ENCODE measurements at regions not wholly inside any gene's neighbourhood (a gene's known extent, or its start where the extent isn't known, plus 50 kb on each side); places are given as distances from the start of the nearest gene placed in this dataset.
"Not testable (repeated sequence)": the region's sequence is repeated elsewhere in the genome, so short reads cannot be mapped to it uniquely, and the experiment has no call there.

DNA sequence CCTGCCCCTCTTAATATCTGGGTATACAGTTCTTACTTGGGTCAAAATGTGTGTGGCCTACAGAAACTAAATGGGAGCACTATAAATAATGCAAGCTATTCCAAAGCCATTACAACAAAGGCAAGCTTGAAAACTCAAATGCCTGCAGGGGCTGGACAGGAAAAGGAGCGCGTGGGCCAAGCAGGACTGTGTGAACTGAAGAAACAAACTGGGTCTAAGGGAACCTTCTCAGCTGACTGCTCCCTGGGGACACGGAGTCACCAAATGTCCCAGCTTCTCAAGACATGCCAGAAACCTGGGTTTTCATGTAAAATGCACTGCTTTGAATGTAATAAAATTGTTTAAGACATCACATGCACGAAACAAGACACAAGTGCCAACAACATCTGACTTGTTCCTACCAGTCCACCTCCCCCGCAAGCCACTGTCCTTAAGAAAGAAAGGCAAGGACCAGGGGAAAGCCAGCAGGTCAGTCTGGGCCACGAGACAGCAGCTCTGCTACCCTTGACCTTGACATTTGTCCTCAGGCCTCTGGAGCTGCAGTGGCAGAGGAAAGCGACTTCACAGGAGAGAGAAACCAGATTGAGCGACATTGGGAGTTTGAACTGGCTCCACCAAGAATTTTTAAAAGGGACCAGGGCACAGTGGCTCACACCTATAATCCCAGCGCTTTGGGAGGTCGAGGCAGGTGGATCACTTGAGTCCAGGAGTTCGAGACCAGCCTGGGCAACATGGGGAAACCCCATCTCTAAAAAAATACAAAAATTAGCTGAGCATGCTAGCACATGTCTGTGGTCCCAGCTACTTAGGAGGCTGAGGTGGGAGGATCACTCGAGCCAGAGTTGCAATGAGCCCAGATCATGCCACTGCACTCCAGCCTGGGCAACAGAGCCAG is 89.7 kb upstream of the SH3BP4 start:
- no peak for DNase-seq

- not testable (repeated sequence) for DNase-seq
Observed at GRCh38 chr2:234859330-234859872, 92.4 kb upstream of the SH3BP4 start.

DNA sequence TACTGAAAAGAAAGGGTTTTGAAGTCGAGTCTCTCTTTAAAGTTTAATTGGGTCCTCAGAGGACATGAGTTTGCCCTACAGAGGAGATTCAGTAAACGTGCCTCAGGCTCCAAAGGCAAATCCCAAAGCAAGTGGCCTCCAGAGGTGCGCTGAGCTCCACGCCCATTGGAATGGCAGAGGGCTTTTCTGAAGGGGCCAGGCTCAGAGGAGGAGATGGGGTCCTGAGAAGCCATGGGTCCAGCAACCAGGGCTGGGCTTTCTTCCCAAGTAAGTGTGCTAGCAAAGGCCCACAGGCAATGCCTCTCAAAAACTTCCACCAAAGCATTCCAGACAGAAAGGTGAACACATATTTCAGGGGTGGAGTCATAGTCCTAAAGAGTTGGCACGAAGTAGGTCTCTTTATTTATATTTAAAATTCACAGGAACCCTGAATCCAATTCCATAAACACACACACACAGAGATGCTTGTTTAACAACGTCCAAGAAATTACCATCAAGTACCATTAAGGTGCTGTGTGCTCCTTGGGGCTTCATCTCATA is 93.0 kb upstream of the SH3BP4 start:
- DNase-seq: no peak

DNA sequence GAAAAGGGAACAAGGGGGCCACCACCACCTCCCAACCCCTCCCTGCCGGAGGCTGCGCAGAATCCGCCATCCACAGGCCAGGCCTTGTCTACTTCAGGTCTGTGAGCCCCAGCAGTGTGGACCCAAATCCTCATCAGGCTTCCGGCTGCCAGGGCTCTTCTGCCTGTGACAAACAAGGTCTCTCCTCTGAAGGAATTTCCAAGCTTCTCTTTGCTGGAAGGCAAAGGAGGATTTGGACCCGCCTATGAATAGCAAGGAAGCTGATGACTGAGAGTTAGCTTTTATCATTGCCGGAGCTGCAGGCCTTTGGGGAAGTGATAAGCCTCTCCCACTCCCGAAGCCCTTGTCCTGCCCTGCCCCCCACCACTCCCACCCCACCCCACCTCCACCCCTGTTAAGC is 93.7 kb upstream of the SH3BP4 start:
- no peak for DNase-seq

- no peak for DNase-seq
Observed at GRCh38 chr2:234853729-234854128, 98.1 kb upstream of the SH3BP4 start.

- no peak for DNase-seq
Observed at GRCh38 chr2:234852941-234853340, 98.9 kb upstream of the SH3BP4 start.

DNA sequence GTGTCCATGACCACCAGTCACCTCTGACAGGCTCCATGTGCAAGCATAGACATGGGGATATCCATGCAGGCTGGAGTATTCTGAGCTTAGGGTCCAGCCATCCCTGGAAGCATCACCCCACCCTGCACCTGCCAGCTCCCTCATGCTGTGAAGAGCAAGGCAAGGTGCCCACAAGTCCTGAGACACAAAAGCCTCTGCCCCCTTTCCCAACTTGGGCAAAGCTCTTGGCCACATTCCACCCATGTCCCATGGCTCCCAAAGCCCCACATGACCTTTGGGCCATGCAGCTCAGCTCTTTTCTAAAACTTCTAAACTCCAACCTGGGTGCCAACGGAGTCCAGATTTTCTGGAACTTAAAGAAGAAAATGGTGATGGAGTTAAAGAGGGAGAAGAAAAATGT is 99.8 kb upstream of the SH3BP4 start:
- no peak for DNase-seq

DNA sequence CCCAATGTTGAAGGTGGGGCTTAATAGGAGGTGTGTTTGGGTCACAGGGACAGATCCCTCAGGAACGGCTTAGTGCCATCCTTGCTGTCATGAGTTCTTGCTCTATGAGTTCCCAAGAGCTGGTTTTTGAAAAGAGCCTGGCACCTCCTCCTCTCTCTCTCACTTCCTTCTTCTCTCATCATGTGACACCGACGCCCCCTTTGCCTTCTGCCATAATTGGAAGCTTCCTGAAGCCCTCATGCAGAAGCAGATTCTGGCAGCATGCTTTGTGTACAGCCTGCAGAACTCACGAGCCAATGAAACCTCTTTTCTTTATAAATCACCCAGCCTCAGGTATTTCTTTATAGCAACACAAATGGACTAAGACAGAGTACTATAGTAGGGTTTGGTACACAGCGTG is 100.4 kb upstream of the SH3BP4 start:
- DNase-seq: no peak

GRCh38 chr2:234850818-234851217 is 101.0 kb upstream of the SH3BP4 start:
- DNase-seq: no peak

- DNase-seq: no peak
Observed at GRCh38 chr2:234849678-234850077, 102.1 kb upstream of the SH3BP4 start.

- DNase-seq: peak; percentile 31
Observed at GRCh38 chr2:234848578-234848977, 103.2 kb upstream of the SH3BP4 start.

- DNase-seq: no peak
Observed at GRCh38 chr2:234847639-234848038, 104.2 kb upstream of the SH3BP4 start.

DNA sequence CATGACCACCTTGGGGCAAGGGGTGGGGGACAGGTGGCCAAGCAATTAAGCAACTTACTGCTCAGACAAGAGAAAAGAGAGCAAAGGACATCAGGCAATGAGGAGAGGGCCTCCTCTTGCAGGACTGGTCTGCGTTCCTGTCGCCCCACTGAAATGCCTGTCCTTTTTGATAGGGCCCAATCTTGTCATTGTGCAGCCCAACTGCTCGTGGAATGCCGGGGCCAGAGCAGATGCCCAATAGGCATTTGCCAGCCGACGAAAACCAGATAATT is 104.5 kb upstream of the SH3BP4 start:
- DNase-seq: no peak

DNA sequence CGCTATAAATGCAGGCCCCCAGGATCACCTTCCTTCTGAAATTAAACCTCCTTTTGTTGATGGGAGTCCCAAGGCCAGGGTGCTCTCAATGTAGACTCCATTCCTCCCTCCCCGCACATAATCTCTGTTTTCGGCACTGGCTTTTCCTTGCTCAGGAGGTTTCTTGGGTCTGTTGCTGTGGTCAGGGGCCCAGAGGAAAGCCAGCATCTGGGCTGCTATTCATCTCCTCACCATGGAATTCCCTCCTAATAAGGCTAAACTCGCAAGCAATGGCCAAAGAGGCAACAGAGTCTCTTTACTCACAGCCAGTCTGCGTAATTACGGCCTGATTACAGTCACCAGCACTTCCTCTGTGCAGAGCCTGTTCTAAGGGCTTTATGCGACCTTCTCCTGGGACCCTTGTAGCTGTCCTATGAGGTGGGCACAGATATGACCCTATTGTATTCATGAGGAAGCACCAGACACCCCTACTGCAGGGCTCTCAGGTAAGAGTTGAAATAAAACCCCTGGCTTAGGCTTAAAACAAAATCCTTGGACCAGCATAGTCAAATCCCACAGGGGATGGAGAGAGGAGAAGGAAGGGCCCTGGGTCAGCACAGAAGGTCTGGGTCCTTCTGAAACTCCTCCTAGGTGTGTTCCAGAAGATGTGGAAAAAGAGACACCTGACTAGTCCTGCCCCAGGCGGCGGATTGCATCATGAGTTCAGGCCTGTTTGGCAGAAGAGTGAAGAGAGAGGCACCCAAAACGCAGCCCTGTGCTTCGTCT is 105.0 kb upstream of the SH3BP4 start:
- DNase-seq: no peak

DNA sequence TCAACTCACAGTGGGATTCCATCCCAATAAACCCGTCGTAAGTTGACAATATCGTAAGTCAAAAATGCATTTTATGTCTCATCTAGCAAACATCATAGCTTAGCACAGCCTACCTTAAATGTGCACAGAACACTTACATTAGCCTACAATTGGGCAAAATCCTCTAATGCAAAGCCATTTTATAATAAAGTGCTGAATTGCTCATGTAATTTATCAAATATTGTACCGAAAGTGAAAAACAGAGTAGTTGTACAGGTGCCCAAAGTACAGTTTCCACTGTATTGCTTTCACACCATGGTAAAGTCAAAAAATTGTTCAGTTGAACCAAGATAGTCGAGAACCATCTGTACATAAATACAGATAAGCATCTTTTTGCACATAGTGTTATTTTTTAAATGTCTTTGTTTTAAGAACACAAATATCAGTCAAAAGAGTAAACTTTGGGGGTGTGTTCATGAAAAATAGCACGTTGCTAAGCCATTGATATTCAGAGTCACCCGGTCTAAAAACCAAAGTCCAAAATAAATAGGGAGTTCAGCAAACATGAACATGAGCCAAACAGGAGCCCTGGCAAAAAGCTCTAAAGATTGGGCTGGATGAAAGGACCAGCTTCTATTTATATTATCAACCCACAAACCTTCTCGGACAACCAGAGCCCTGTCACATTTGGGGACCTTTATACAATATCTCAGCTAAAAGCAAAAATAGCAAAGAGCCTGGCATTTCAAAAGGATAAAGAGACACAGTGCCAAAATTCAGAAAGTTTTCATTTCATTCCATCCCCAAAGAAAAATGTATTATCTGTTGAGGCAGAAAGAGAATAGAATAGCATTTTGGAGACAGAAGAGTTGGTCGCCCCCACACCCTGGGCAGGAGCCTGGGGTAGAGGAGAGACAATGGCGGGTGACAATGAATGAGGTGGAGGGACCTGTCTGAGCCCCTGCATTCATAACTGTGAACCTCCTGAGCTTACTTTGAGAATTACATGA is 105.9 kb upstream of the SH3BP4 start:
- no peak for DNase-seq

GRCh38 chr2:234843411-234843810 is 108.4 kb upstream of the SH3BP4 start:
- no peak for DNase-seq

DNA sequence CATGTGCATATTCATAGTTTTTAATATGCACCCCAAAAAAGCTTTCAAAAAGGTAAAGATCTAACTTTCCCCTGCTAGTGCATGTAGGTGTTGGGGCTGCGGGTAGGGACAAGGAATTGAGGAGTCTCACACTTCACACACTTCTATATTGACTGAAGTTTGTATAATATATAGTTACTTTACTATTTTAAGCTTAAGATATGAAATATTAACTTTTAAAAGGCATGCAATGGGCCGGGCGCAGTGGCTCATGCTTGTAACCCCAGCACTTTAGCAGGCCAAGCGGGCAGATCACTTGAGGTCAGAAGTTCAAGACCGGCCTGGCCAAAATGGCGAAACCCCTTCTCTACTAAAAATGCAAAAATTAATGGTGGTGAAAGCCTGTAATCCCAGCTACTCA is 109.1 kb upstream of the SH3BP4 start:
- DNase-seq: no peak

DNA sequence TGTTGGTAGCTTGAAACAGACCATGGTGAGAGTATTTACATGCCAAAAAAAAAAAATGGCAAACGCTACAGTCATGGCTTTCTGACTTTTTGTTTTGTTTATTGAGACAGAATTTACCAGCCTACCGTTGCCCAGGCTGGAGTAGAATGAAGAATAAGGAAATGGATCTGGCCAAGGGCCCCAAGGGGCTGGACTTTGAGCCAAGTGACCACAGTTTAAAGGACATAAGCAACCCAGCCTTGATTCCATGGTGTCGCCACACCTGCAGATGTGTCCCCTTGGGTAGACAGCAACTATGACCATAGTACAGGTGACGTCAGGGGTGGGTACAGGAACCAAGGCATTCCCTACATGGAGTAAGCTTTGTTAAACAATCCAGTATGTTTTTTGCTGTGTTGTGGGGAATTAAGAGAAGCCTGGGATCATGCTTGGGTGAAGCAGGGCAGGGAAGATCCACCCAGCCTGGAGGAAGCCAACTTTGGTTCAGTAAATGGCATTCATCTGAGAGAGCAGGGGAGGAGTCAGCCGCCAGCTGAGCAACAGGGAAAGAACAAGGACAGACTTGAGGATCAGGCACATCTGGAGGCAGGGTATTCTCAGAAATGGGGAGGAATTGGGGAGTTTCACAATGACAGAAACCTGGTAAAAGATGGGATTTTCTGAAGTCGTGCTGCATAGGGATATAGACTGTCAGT is 110.3 kb upstream of the SH3BP4 start:
- no peak for DNase-seq

DNA sequence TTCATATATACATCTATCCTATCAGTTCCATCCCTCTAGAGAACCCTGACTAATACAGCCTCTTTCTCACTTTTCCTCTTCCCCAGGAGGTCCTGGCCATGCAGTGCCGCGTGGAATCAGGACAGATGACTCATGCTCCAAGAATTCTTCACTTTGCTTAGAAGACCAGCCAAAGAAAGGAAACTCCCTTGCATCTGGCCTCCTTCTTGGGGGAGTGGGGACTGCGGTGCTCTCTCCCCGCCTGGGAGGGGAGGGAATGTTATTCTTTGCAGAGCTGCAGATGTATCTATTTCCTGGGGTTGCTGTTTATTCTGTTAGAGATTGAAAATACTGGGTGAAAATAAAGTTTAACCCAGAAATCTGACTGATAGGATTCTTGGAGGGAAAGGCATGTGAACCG is 111.5 kb upstream of the SH3BP4 start:
- no peak for DNase-seq

GRCh38 chr2:234839285-234839684 is 112.5 kb upstream of the SH3BP4 start:
- DNase-seq: no peak

DNA sequence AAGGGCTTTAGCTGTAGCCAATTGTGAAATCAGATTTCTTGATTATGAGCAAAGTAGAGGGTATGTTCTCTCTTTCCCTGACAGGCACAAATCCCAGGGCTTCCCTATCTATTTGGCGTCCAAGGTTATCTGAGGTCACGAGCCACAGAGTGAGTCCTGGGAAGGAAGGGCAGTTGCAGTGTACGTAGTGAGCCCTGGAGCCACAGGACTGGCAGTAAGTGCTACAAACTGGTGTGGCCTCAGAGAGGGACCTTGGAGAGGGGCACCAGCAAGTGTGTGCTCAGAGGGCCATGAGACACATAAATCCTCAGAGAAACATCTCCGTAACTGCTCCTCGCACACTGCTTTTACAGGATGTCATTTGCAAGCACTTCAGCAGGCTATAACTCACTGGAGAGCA is 115.5 kb upstream of the SH3BP4 start:
- DNase-seq: no peak

- no peak for DNase-seq
Observed at GRCh38 chr2:234835738-234836137, 116.1 kb upstream of the SH3BP4 start.

Data from NCI-H146 (cell line).